Activated CD8-positive, alpha-beta memory T cell treated with anti-CD3 and anti-CD28 coated beads, Interleukin-2, amount 10 ng/mL, durations not matched to agents 7 days and 5 days (primary cell): ENCODE measurements at regions not wholly inside any gene's neighbourhood (a gene's known extent, or its start where the extent isn't known, plus 50 kb on each side); places are given as distances from the start of the nearest gene placed in this dataset.
"Not testable (repeated sequence)": the region's sequence is repeated elsewhere in the genome, so short reads cannot be mapped to it uniquely, and the experiment has no call there.

Experiments used
- ATAC-seq: fragments of 150-1000 bp; cut with Tn5 transposase; one replicate; pipeline ENCODE4 v1.10.0; 2021; ENCODE audit warnings: moderate library complexity
- CTCF ChIA-PET: fragments of 350-600 bp; sonication (Branson Sonifier 250); formaldehyde crosslinking; loops from one replicate; lab custom pipeline; 2021; ENCODE audit warnings: antibody characterized with exemption; lab: Charles Lee
- DNase-seq: peaks from one replicate; pipeline ENCODE4 v3.0.0-alpha.2; 2020
- H3K27ac Mint-ChIP-seq: one replicate; pipeline ENCODE4 v1.8.0; 2021; ENCODE audit warnings: mild to moderate bottlenecking, mixed read lengths
- H3K27me3 Mint-ChIP-seq: one replicate; pipeline ENCODE4 v1.8.0; 2021; ENCODE audit warnings: mixed read lengths
- H3K36me3 Mint-ChIP-seq: one replicate; pipeline ENCODE4 v1.8.0; 2021; ENCODE audit warnings: mild to moderate bottlenecking, mixed read lengths
- H3K4me1 Mint-ChIP-seq: one replicate; pipeline ENCODE4 v1.8.0; 2021; ENCODE audit warnings: mixed read lengths
- H3K4me3 Mint-ChIP-seq: one replicate; pipeline ENCODE4 v1.8.0; 2021; ENCODE audit warnings: mild to moderate bottlenecking, moderate library complexity, mixed read lengths
- H3K9me3 Mint-ChIP-seq: one replicate; pipeline ENCODE4 v1.8.0; 2022; ENCODE audit warnings: low read depth, mixed read lengths

GRCh38 chr13:80548915-80549314 is 208.0 kb upstream of the SPRY2 start:
- no peaks in the 10 kb centered on the region for H3K36me3 Mint-ChIP-seq
- H3K4me1 Mint-ChIP-seq = no peaks in the 10 kb centered on the region

GRCh38 chr13:80547885-80548825 is 207.2 kb upstream of the SPRY2 start:
- no peaks in the 10 kb centered on the region for H3K9me3 Mint-ChIP-seq
- no peaks in the 10 kb centered on the region for H3K36me3 Mint-ChIP-seq
- DNase-seq (no peak), ATAC-seq (no peak)
- no peaks in the 10 kb centered on the region for H3K4me1 Mint-ChIP-seq
- H3K4me3 Mint-ChIP-seq = no peak overlapping the region
- no peaks in the 10 kb centered on the region for H3K27me3 Mint-ChIP-seq
- no peak overlapping the region for H3K27ac Mint-ChIP-seq
- CTCF ChIA-PET = no interaction called here

More at GRCh38 chr13:80548915-80549314, 208.0 kb upstream of the SPRY2 start:
- ATAC-seq (no peak), DNase-seq (no peak)
- no peak overlapping the region for H3K27ac Mint-ChIP-seq
- CTCF ChIA-PET = no interaction called here
- H3K27me3 Mint-ChIP-seq = no peaks in the 10 kb centered on the region
- no peak overlapping the region for H3K4me3 Mint-ChIP-seq
- H3K9me3 Mint-ChIP-seq = no peaks in the 10 kb centered on the region

- no peaks in the 10 kb centered on the region for H3K36me3 Mint-ChIP-seq
- ATAC-seq = no peak
- no peaks in the 10 kb centered on the region for H3K9me3 Mint-ChIP-seq
- CTCF ChIA-PET = no interaction called here
- no peak overlapping the region for H3K27ac Mint-ChIP-seq
- no peaks in the 10 kb centered on the region for H3K4me1 Mint-ChIP-seq
- no peaks in the 10 kb centered on the region for H3K27me3 Mint-ChIP-seq
- DNase-seq = no peak
- H3K4me3 Mint-ChIP-seq = no peak overlapping the region
Measured at GRCh38 chr13:80547341-80547740, 206.4 kb upstream of the SPRY2 start.

GRCh38 chr13:80533175-80533574 is 192.2 kb upstream of the SPRY2 start:
- CTCF ChIA-PET = no interaction called here
- Mint-ChIP-seq H3K36me3 (no peaks in the 10 kb centered on the region), H3K4me1 (no peaks in the 10 kb centered on the region), H3K27me3 (no peaks in the 10 kb centered on the region), H3K4me3 (no peak overlapping the region), H3K9me3 (peaks cover 3% of the 10 kb centered on the region), H3K27ac (no peak overlapping the region)
- no peak for DNase-seq
- ATAC-seq = no peak

GRCh38 chr13:80530902-80531301 is 190.0 kb upstream of the SPRY2 start:
- H3K4me3 Mint-ChIP-seq = no peak overlapping the region
- ATAC-seq (no peak), DNase-seq (no peak)
- H3K27ac Mint-ChIP-seq = no peak overlapping the region
- H3K36me3 Mint-ChIP-seq = no peaks in the 10 kb centered on the region
- H3K27me3 Mint-ChIP-seq = no peaks in the 10 kb centered on the region
- peaks cover 3% of the 10 kb centered on the region for H3K9me3 Mint-ChIP-seq
- H3K4me1 Mint-ChIP-seq = no peaks in the 10 kb centered on the region
- CTCF ChIA-PET = no interaction called here

- no peaks in the 10 kb centered on the region for H3K4me1 Mint-ChIP-seq
- DNase-seq (no peak), ATAC-seq (no peak)
- CTCF ChIA-PET = no interaction called here
- H3K27me3 Mint-ChIP-seq = no peaks in the 10 kb centered on the region
- H3K36me3 Mint-ChIP-seq = no peaks in the 10 kb centered on the region
- H3K9me3 Mint-ChIP-seq = peaks cover 3% of the 10 kb centered on the region
- no peak overlapping the region for H3K4me3 Mint-ChIP-seq
- no peak overlapping the region for H3K27ac Mint-ChIP-seq
Measured at GRCh38 chr13:80530191-80530590, 189.3 kb upstream of the SPRY2 start.

- CTCF ChIA-PET = no interaction called here
- Mint-ChIP-seq H3K4me1 (no peaks in the 10 kb centered on the region), H3K27me3 (no peaks in the 10 kb centered on the region), H3K4me3 (no peak overlapping the region), H3K36me3 (no peaks in the 10 kb centered on the region), H3K27ac (no peak overlapping the region), H3K9me3 (peaks cover 3% of the 10 kb centered on the region)
- ATAC-seq = no peak
- DNase-seq = no peak
Measured at GRCh38 chr13:80529734-80530133, 188.8 kb upstream of the SPRY2 start.

GRCh38 chr13:80528733-80529132 is 187.8 kb upstream of the SPRY2 start:
- H3K4me3 Mint-ChIP-seq = no peak overlapping the region
- H3K4me1 Mint-ChIP-seq = no peaks in the 10 kb centered on the region
- no peaks in the 10 kb centered on the region for H3K27me3 Mint-ChIP-seq
- ATAC-seq (no peak), DNase-seq (no peak)
- CTCF ChIA-PET = no interaction called here
- H3K27ac Mint-ChIP-seq = no peak overlapping the region
- H3K9me3 Mint-ChIP-seq = peaks cover 1% of the 10 kb centered on the region
- no peaks in the 10 kb centered on the region for H3K36me3 Mint-ChIP-seq

GRCh38 chr13:80527400-80527799 is 186.5 kb upstream of the SPRY2 start:
- CTCF ChIA-PET = no interaction called here
- Mint-ChIP-seq H3K9me3 (no peaks in the 10 kb centered on the region), H3K27me3 (no peaks in the 10 kb centered on the region), H3K27ac (no peak overlapping the region), H3K36me3 (no peaks in the 10 kb centered on the region), H3K4me3 (no peak overlapping the region), H3K4me1 (no peaks in the 10 kb centered on the region)
- ATAC-seq = no peak
- DNase-seq = no peak

GRCh38 chr13:80524447-80525215 is 183.7 kb upstream of the SPRY2 start:
- CTCF ChIA-PET = interaction anchor here (0.8 kb wide), 1 partner anchor 21 kb away, joined by 3 read pairs; no protein-coding TSS in a partner anchor
- Mint-ChIP-seq H3K4me3 (no peak overlapping the region), H3K27me3 (no peaks in the 10 kb centered on the region)

GRCh38 chr13:80523134-80523533 is 182.2 kb upstream of the SPRY2 start:
- H3K4me1 Mint-ChIP-seq = no peaks in the 10 kb centered on the region
- H3K36me3 Mint-ChIP-seq = no peaks in the 10 kb centered on the region
- H3K27me3 Mint-ChIP-seq = no peaks in the 10 kb centered on the region
- CTCF ChIA-PET = no interaction called here
- H3K4me3 Mint-ChIP-seq = no peak overlapping the region
- H3K9me3 Mint-ChIP-seq = no peaks in the 10 kb centered on the region
- no peak overlapping the region for H3K27ac Mint-ChIP-seq
- ATAC-seq = no peak
- no peak for DNase-seq

More at GRCh38 chr13:80524447-80525215, 183.7 kb upstream of the SPRY2 start:
- H3K4me1 Mint-ChIP-seq = no peaks in the 10 kb centered on the region
- ATAC-seq = no peak
- no peak for DNase-seq
- H3K9me3 Mint-ChIP-seq = no peaks in the 10 kb centered on the region
- no peak overlapping the region for H3K27ac Mint-ChIP-seq
- no peaks in the 10 kb centered on the region for H3K36me3 Mint-ChIP-seq

GRCh38 chr13:80522463-80522862 is 181.5 kb upstream of the SPRY2 start:
- H3K27me3 Mint-ChIP-seq, H3K27ac Mint-ChIP-seq, ATAC-seq, H3K9me3 Mint-ChIP-seq, H3K4me3 Mint-ChIP-seq, H3K4me1 Mint-ChIP-seq, H3K36me3 Mint-ChIP-seq, DNase-seq, CTCF ChIA-PET: not testable (repeated sequence)

GRCh38 chr13:80516818-80517348 is 176.0 kb upstream of the SPRY2 start:
- Mint-ChIP-seq H3K4me3 (no peak overlapping the region), H3K27me3 (no peaks in the 10 kb centered on the region), H3K9me3 (peaks cover 8% of the 10 kb centered on the region), H3K4me1 (no peaks in the 10 kb centered on the region), H3K36me3 (no peaks in the 10 kb centered on the region), H3K27ac (no peak overlapping the region)
- no peak for ATAC-seq
- CTCF ChIA-PET = no interaction called here
- DNase-seq = no peak
